SU-DHL-6 (cell line): ENCODE measurements at regions not wholly inside any gene's neighbourhood (a gene's known extent, or its start where the extent isn't known, plus 50 kb on each side); places are given as distances from the start of the nearest gene placed in this dataset.

Experiments
- H2AFZ ChIP-seq: fragments of 200-600 bp; sonication (generic); 2 replicates; pipeline ENCODE4 v1.6.1; 2014; ENCODE audit warnings: low read depth, mild to moderate bottlenecking, moderate library complexity, mixed read lengths, antibody characterized with exemption, low read length; ENCODE audit not compliant: severe bottlenecking
- H3F3A ChIP-seq: fragments of 200-600 bp; shearing (Covaris generic); 2 replicates; pipeline ENCODE4 v1.6.0; 2016; ENCODE audit warnings: antibody characterized with exemption, mild to moderate bottlenecking; ENCODE audit not compliant: insufficient read depth
- H3K27ac ChIP-seq: fragments of 200-600 bp; sonication (generic); 2 replicates; pipeline ENCODE4 v1.5.1; 2016; ENCODE audit warnings: low read depth, mild to moderate bottlenecking, low read length, moderate library complexity, mixed read lengths
- H3K27me3 ChIP-seq: fragments of 200-600 bp; sonication (generic), shearing (Covaris generic); 2 replicates; pipeline ENCODE4 v1.6.0; 2014; ENCODE audit warnings: mild to moderate bottlenecking, low read length
- H3K36me3 ChIP-seq: fragments of 200-600 bp; sonication (generic); 2 replicates; pipeline ENCODE4 v1.6.1; 2014; ENCODE audit warnings: mild to moderate bottlenecking, low read length, mixed read lengths
- H3K4me2 ChIP-seq: fragments of 300-600, 200-600 bp; shearing (Covaris generic), sonication (generic); 2 replicates; pipeline ENCODE4 v1.6.0; 2014; ENCODE audit warnings: low read length, low read depth, mild to moderate bottlenecking; ENCODE audit not compliant: poor library complexity, severe bottlenecking
- H3K4me3 ChIP-seq: fragments of 200-600 bp; sonication (generic); 2 replicates; pipeline ENCODE4 v1.5.1; 2014; ENCODE audit warnings: antibody characterized with exemption, low read length, mild to moderate bottlenecking, mixed read lengths; ENCODE audit not compliant: insufficient read depth, poor library complexity, severe bottlenecking
- H3K79me2 ChIP-seq: fragments of 200-600 bp; sonication (generic); 2 replicates; pipeline ENCODE4 v1.6.1; 2014; ENCODE audit warnings: mild to moderate bottlenecking, low read length, moderate library complexity; ENCODE audit not compliant: insufficient read depth
- H3K9ac ChIP-seq: fragments of 200-600 bp; sonication (generic); 2 replicates; pipeline ENCODE4 v1.7.0; 2014; ENCODE audit warnings: mild to moderate bottlenecking, low read length
- H3K9me2 ChIP-seq: fragments of 200-600 bp; sonication (generic); replicated peaks from 2 replicates; pipeline ENCODE4 v1.6.1; 2014; ENCODE audit warnings: low read length; ENCODE audit not compliant: insufficient read depth
- H3K9me3 ChIP-seq: fragments of 200-600 bp; sonication (generic); 2 replicates; pipeline ENCODE4 v1.6.1; 2014; ENCODE audit warnings: low read length, mixed read lengths; ENCODE audit not compliant: insufficient read depth
- H4K20me1 ChIP-seq: fragments of 200-600 bp; sonication (generic); 2 replicates; pipeline ENCODE4 v1.6.1; 2014; ENCODE audit warnings: low read depth, mild to moderate bottlenecking, antibody characterized with exemption, low read length, moderate library complexity, mixed read lengths
- EZH2phosphoT487 ChIP-seq: fragments of 200-600 bp; sonication (generic), shearing (Covaris generic); conservative IDR thresholded peaks from 2 replicates; pipeline ENCODE4 v1.6.1; 2018; ENCODE audit warnings: mild to moderate bottlenecking, antibody characterized with exemption, low read length, moderate library complexity, mixed read lengths
- TF ChIP-seq, protein P1 (sequence below): fragments of 200-600 bp; sonication (generic); IDR thresholded peaks from one replicate; pipeline ENCODE4 v1.5.1; 2017; ENCODE audit warnings: antibody characterized with exemption, mild to moderate bottlenecking, low read length, moderate library complexity; ENCODE audit not compliant: insufficient read depth, poor library complexity, severe bottlenecking

DNA sequence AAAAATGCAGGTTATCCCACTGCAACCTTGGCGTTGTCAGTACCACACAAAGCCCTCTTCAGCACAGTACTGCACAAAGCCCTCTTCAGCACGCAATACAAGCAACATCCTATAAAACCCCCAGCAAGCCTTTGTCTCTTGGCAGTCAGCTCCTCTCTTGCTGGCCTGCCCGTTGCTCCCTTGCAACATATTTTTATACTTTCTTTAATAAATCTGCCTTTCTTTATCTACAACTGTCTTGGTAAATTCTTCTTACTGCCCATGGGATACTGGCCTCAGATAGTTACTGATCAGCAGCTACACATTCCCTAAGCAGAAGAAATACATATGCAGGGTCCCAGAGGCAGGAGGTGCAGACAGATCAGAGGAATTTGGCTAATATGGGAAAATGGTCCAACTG is 70.5 kb upstream of the MAP3K4 start:
- H3F3A ChIP-seq: no peaks in the 10 kb centered on the region
- H2AFZ ChIP-seq: no peak overlapping the region
- H3K79me2 ChIP-seq: no peaks in the 10 kb centered on the region
- no peaks in the 10 kb centered on the region for H3K27me3 ChIP-seq
- no peaks in the 10 kb centered on the region for H3K9me3 ChIP-seq
- no peaks in the 10 kb centered on the region for H3K9me2 ChIP-seq
- no peaks in the 10 kb centered on the region for H4K20me1 ChIP-seq
- TF ChIP-seq, protein P1, sequence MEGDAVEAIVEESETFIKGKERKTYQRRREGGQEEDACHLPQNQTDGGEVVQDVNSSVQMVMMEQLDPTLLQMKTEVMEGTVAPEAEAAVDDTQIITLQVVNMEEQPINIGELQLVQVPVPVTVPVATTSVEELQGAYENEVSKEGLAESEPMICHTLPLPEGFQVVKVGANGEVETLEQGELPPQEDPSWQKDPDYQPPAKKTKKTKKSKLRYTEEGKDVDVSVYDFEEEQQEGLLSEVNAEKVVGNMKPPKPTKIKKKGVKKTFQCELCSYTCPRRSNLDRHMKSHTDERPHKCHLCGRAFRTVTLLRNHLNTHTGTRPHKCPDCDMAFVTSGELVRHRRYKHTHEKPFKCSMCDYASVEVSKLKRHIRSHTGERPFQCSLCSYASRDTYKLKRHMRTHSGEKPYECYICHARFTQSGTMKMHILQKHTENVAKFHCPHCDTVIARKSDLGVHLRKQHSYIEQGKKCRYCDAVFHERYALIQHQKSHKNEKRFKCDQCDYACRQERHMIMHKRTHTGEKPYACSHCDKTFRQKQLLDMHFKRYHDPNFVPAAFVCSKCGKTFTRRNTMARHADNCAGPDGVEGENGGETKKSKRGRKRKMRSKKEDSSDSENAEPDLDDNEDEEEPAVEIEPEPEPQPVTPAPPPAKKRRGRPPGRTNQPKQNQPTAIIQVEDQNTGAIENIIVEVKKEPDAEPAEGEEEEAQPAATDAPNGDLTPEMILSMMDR: no peak
- no peak for TF ChIP-seq EZH2phosphoT487
- H3K36me3 ChIP-seq: no peaks in the 10 kb centered on the region
- no peak overlapping the region for H3K4me2 ChIP-seq
- H3K9ac ChIP-seq: no peak overlapping the region
- no peak overlapping the region for H3K27ac ChIP-seq
- no peak overlapping the region for H3K4me3 ChIP-seq

DNA sequence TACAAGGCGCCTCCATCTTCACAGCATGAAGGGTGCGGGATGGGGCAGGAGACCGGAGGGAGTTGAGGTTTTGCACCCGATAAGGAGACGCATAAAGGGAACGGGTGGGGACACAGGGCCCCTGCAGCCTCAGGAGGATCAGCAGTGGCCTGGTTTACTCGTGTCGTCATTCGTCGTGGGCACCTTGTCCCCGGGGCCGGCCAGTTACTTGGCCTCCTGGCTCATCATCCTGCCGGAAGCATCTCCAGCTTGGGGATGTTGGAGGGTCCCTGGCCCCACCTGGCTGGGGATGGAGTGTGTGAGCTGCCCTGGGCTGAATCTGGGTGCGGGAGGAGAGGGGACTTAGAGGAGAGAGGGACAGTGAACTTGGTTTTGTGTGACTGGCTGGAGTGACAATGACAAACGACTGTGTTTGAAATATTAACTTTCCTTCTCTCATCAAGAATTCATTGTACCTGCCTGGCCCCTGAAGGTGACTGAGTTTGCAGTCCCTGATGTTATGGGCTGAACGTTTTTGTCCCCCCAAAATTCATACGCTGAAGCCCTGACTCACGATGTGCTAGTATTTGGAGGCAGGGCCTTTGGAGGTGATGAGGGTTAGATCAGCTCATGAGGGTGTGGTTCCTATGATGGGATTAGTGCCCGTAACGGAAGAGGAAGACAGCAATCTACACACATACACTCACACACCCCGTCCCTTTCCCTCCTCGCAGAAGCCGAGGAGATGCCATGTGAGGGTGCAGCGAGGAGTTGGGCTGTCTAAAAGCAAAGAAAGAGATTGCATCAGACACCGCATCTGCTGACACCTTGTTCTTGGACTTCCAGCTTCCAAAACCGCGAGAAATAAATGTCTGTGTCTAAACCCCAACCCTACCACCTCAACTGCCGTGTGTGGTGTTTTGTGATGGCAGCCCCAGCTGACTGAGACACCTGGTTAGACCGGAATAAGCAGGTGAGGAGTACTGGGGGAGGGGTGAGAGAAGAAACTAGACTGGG is 65.0 kb upstream of the MAP3K4 start:
- Histone ChIP-seq H4K20me1 (no peaks in the 10 kb centered on the region), H3K79me2 (no peaks in the 10 kb centered on the region), H3K4me3 (no peak overlapping the region), H3F3A (no peaks in the 10 kb centered on the region), H3K36me3 (no peaks in the 10 kb centered on the region), H3K27me3 (no peaks in the 10 kb centered on the region), H2AFZ (no peak overlapping the region), H3K9ac (no peak overlapping the region), H3K27ac (no peak overlapping the region), H3K4me2 (no peak overlapping the region), H3K9me2 (no peaks in the 10 kb centered on the region), H3K9me3 (no peaks in the 10 kb centered on the region)
- TF ChIP-seq, protein P1: no peak
- TF ChIP-seq EZH2phosphoT487: no peak

DNA sequence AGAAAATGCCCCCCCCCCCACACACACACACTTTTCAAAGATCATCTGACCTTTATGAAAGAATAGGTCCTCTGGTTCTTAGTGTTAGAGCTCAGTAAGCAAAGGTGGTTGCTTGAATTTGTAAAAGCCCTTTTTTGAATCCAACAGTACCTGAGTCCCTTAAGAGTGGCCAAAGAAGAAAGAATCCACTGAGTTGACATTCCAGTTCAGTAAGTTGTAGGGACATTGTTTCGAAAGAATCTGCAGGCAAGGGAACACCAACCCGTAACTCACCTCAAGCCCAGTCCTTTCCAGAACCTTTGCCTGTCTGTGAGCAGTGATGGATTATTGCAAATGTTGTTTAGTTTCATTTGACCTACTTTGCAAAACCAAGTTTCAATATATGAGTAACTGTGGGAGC is 64.2 kb upstream of the MAP3K4 start:
- TF ChIP-seq EZH2phosphoT487: no peak
- TF ChIP-seq, protein P1: no peak
- H3K27ac ChIP-seq: no peak overlapping the region
- H3K79me2 ChIP-seq: no peaks in the 10 kb centered on the region
- H3K9me3 ChIP-seq: no peaks in the 10 kb centered on the region
- H3K4me3 ChIP-seq: no peak overlapping the region
- no peaks in the 10 kb centered on the region for H4K20me1 ChIP-seq
- no peak overlapping the region for H2AFZ ChIP-seq
- H3K4me2 ChIP-seq: no peak overlapping the region
- H3K27me3 ChIP-seq: no peaks in the 10 kb centered on the region
- no peaks in the 10 kb centered on the region for H3F3A ChIP-seq
- H3K9me2 ChIP-seq: no peaks in the 10 kb centered on the region
- no peak overlapping the region for H3K9ac ChIP-seq
- no peaks in the 10 kb centered on the region for H3K36me3 ChIP-seq
